ENCODE measurements at regions not wholly inside any gene's neighbourhood (a gene's known extent, or its start where the extent isn't known, plus 50 kb on each side); places are given as distances from the start of the nearest gene placed in this dataset.
"Not testable (repeated sequence)": the region's sequence is repeated elsewhere in the genome, so short reads cannot be mapped to it uniquely, and the experiment has no call there.

GRCh38 chr5:57635146-57635777 lies 152.7 kb upstream of the ACTBL2 start:
- no peaks in the 10 kb centered on the region for H3K9me3 ChIP-seq
- H3K27me3 ChIP-seq (replicated peaks; ENCODE audit: insufficient read depth), result no peaks in the 10 kb centered on the region
- no peak for DNase-seq (ENCODE audit: low spot score)
- H3K27ac ChIP-seq, result no peak overlapping the region
- no peaks in the 10 kb centered on the region for H3K36me3 ChIP-seq
- ATAC-seq (ENCODE audit: insufficient number of reproducible peaks, low FRiP score, low read depth), result no peak
- H3K4me1 ChIP-seq (ENCODE audit: control insufficient read depth in 1 of 2, low read depth in 2 of 2), result no peaks in the 10 kb centered on the region
- no peak for TF ChIP-seq CTCF (IDR thresholded peaks at IDR 0.05)
- no peak overlapping the region for H3K4me3 ChIP-seq

GRCh38 chr5:57632937-57633336 lies 150.3 kb upstream of the ACTBL2 start:
- Histone ChIP-seq H3K36me3 (no peaks in the 10 kb centered on the region), H3K4me3 (no peak overlapping the region), H3K9me3 (no peaks in the 10 kb centered on the region), H3K4me1 (ENCODE audit: control insufficient read depth in 1 of 2, low read depth in 2 of 2) (no peaks in the 10 kb centered on the region), H3K27me3 (replicated peaks; ENCODE audit: insufficient read depth) (no peaks in the 10 kb centered on the region), H3K27ac (no peak overlapping the region)
- no peak for TF ChIP-seq CTCF (IDR thresholded peaks at IDR 0.05)
- ATAC-seq (ENCODE audit: insufficient number of reproducible peaks, low FRiP score, low read depth) (no peak), DNase-seq (ENCODE audit: low spot score) (no peak)

GRCh38 chr5:57631139-57631538 lies 148.5 kb upstream of the ACTBL2 start:
- H3K9me3 ChIP-seq; ATAC-seq (ENCODE audit: insufficient number of reproducible peaks, low FRiP score, low read depth); H3K36me3 ChIP-seq; H3K4me3 ChIP-seq; H3K4me1 ChIP-seq (ENCODE audit: control insufficient read depth in 1 of 2, low read depth in 2 of 2); H3K27me3 ChIP-seq (replicated peaks; ENCODE audit: insufficient read depth); H3K27ac ChIP-seq; DNase-seq (ENCODE audit: low spot score): not testable (repeated sequence)

- no peak overlapping the region for H3K27ac ChIP-seq
- no peaks in the 10 kb centered on the region for H3K9me3 ChIP-seq
- DNase-seq (ENCODE audit: low spot score) (no peak), ATAC-seq (ENCODE audit: insufficient number of reproducible peaks, low FRiP score, low read depth) (no peak)
- no peaks in the 10 kb centered on the region for H3K4me1 ChIP-seq (ENCODE audit: control insufficient read depth in 1 of 2, low read depth in 2 of 2)
- no peak overlapping the region for H3K4me3 ChIP-seq
- no peaks in the 10 kb centered on the region for H3K36me3 ChIP-seq
- H3K27me3 ChIP-seq (replicated peaks; ENCODE audit: insufficient read depth), result no peaks in the 10 kb centered on the region
- TF ChIP-seq CTCF (IDR thresholded peaks at IDR 0.05), result no peak
Observed at GRCh38 chr5:57627661-57628060, 145.1 kb upstream of the ACTBL2 start.

- H3K4me1 ChIP-seq (ENCODE audit: control insufficient read depth in 1 of 2, low read depth in 2 of 2), result no peaks in the 10 kb centered on the region
Observed at GRCh38 chr5:57626703-57627102, 144.1 kb upstream of the ACTBL2 start.

More at GRCh38 chr5:57626703-57627102, 144.1 kb upstream of the ACTBL2 start:
- H3K4me3 ChIP-seq, result no peak overlapping the region
- no peaks in the 10 kb centered on the region for H3K36me3 ChIP-seq
- no peaks in the 10 kb centered on the region for H3K27me3 ChIP-seq (replicated peaks; ENCODE audit: insufficient read depth)
- TF ChIP-seq CTCF (IDR thresholded peaks at IDR 0.05), result no peak
- ATAC-seq (ENCODE audit: insufficient number of reproducible peaks, low FRiP score, low read depth) (no peak), DNase-seq (ENCODE audit: low spot score) (no peak)
- H3K27ac ChIP-seq, result no peak overlapping the region
- H3K9me3 ChIP-seq, result no peaks in the 10 kb centered on the region
